ENCODE measurements at regions not wholly inside any gene's neighbourhood (a gene's known extent, or its start where the extent isn't known, plus 50 kb on each side); places are given as distances from the start of the nearest gene placed in this dataset.
"Not testable (repeated sequence)": the region's sequence is repeated elsewhere in the genome, so short reads cannot be mapped to it uniquely, and the experiment has no call there.

DNA sequence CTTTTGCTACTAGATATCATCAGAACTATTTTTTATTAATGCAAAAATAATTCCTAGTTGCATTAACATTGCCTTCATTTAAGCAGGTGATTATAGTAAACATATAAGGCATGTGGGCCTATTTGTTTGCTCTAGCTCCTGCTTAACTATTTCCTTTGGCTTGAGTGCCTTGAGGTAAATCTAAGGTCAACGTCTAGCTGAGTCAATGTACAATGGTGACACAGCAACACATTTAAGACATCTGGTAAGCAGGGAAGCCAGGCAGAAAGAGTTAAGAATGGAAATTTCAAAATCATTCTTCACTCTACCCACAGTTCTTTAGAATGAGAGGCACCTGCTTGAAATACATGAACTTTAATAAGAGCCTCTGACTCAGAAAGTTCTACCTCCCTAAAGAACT, 111.9 kb upstream of the FST start:
- DNase-seq (ENCODE audit: low spot score): no peak

DNA sequence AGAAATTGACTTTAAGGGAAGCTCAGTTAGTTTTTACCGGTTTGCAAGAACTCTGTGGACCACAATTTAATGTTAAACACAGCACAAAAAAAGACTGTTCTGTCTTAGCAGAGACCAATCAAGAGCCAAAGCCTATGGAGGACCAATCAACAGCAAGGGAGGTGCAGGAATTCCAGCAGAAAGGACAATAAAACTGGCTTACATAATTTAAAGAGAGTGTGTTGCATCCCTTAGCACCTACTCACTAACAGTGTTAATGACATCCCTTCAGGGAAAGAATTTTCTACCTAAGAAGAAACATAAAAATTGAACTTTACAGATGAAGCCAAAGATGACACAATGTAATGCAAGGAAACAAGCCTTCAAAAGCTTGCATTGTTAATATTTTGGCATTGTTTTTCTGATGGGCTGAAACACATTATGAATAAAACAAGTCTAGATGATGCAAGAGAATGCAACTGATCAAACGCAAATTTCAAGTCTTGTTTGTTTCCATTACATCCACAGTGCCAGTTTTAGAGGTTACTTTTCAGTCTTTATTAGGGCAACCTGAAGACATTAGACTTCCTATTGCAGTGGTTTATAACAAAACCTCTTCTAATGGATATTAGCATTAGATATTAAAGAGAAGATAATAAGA, 111.3 kb upstream of the FST start:
- no peak for DNase-seq (ENCODE audit: low spot score)

DNA sequence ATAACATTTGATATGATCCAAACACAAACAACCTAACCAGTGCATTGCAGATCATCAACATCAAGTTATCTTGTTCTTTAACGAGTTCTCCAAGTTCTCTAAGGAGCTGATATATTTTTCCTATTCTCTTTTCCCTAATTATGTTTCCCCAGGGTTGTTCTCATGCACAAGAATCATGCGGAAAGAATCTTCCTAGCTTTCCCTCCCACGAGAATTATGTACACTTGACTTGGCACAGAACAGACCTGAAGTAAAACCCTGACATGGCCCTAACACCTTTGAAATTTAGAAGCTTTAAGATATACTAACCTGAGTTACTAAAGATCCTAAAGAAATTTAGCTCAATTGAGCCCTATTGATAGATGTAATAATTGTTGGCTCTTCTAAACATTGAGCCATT, 110.7 kb upstream of the FST start:
- DNase-seq (ENCODE audit: low spot score): no peak

DNA sequence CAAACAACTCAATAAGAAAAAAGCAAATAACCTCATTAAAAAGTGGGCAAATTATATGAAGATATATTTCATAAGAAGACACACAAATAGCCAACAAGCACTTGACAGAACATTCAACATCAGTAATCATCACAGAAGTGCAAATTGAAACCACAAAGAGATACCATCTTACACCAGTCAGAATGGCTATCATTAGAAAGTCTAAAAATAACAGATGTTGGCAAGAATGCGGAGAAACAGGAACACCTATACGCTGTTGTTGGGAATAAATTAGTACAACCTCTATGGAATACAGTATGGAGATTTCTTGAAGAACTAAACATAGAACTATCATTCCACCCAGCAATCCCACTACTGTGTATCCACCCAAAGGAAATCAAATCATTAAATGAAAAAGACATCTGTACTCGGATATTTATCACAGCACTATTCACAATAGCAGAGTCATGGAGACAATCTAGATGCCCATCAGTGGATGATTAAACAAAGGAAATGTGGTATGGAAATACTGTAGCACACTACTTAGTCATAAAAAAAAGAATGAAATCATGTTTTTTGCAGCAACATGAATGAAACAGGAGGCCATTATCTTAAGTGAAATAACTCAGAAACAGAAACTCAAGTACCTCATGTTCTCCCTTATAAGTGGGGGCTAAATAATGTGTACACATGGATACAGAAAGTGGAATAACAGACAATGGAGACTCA, 106.8 kb upstream of the FST start:
- DNase-seq (ENCODE audit: low spot score): no peak

GRCh38 chr5:53376853-53377252, 103.6 kb upstream of the FST start:
- DNase-seq (ENCODE audit: low spot score): no peak

DNA sequence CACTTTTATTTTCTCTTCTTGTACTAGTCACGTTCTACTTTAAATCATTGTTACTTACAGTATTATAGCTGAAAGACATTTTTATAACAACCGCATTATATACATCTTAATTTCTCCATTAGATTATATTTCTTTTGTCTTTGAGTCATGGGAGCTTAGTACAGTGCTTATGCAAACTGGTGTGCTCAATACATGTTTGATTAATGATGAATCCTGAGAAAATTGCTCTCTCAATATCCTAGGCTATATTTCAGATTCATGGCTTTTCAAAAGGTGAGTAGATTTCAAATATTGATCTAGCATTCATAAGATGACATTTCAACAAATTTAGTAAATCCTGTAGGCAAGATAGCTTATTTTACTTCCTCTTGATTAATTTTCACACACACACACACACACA, 102.2 kb upstream of the FST start:
- DNase-seq (ENCODE audit: low spot score): no peak

DNA sequence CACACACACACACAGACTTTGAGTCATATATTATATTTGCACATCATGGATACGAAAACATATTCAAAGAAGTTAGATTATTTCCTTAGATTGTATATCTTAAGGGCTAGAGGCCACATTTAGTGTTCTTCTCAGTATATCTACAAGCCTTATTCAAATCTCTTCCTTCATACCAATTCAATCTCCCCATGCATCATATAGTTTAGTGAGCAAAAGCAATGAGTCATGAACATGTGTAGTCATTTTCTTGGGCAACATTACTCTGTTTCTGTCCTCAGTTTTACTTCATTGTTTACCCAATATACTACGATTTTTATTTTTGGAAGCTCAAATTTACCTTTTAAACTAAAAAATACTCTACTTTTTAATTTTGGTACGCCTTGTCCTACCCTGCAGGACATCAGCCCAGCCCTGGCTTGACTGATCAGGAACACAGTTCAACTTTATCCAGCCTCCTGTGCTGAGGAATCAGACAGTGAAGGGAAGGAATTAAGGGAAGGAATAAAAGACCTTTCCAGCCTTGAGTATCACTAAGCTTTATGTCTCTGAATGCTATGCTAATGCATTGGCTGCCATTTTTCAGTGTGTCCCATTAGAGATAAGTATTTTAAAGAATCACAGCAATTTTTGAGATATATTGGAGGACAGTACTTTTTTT, 101.7 kb upstream of the FST start:
- no peak for DNase-seq (ENCODE audit: low spot score)

- no peak for DNase-seq (ENCODE audit: low spot score)
Observed at GRCh38 chr5:53386341-53386740, 94.1 kb upstream of the FST start.

DNA sequence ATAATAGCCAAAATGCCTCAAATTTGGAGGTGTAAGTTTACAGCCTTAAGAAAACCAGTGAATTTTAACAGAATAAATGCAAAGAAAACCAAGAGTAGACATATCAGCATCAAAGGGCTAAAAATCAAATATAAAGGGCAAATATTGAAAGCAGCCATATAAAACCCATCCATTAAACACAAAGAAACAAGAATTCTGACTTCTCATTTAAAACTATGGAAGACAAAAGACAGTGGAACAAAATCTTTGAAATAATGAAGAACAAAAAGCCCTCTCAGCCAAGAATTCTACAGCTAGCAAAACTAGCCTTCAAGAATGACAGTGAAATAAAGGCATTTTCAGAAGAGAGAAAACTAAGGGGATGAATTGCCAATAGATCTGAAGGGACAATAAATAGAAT, 91.3 kb upstream of the FST start:
- DNase-seq (ENCODE audit: low spot score): no peak

DNA sequence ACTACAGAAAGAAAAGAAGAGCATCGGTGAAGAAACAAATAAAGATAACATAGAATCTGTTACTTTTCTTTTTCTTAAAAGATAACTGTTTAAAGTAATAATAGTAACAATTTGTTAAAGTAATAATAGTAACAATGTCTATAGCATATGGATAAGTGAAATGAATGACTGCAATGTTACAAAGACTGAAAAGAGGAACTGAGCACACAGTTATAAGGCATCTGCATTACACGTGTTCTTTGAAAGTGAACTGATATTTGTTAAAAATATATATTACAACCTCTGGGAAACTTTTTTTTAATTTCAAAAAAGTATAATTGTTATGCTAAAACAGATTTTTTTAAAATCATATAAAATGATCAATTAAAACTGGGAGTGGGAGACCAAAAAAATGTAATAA, 88.4 kb upstream of the FST start:
- no peak for DNase-seq (ENCODE audit: low spot score)

DNA sequence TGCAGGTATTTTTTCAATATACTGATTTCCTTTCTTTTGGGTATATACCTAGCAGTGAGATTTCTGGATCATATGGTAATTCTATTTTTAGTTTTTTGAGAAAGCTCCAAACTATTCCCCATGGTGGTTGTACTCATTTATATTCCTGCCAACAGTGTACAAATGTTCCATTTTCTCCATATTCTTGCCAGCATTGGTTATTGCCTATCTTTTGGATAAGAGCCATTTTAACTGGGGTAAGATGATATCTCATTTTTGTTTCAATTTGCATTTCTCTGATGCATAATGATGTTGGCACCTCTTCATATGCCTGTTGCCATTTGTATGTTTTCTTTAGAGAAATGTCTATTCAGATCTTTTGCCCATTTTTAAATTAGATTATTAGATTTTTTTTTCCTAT, 85.6 kb upstream of the FST start:
- DNase-seq (ENCODE audit: low spot score): no peak

DNA sequence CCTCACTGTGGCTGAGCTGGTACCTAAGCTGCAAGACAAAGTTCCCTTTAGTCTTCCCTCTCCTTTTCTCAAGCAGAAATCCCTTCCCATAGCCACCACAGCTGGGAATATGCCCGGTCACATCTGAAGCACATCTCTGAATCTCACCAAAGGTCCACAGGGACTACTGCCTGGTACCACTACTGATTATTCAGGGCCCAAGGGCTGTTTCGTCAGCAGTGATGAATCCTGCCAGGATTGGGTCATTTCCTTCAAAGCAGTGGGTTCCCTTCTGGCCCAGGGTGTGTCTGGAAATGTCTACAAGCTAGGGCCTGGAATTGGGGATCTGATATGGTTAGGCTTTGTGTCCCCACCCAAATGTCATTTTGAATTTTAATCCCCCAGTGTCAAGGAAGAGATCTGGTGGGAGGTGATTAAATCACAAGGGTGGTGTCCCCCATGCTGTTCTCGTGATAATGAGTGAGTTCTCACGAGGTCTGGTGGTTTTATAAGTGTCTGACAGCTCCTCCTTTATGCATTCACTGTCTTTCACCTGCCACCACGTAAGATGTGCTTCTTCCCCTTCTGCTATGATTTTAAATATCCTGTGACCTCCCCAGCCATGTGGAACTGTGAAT, 83.2 kb upstream of the FST start:
- DNase-seq (ENCODE audit: low spot score): no peak

DNA sequence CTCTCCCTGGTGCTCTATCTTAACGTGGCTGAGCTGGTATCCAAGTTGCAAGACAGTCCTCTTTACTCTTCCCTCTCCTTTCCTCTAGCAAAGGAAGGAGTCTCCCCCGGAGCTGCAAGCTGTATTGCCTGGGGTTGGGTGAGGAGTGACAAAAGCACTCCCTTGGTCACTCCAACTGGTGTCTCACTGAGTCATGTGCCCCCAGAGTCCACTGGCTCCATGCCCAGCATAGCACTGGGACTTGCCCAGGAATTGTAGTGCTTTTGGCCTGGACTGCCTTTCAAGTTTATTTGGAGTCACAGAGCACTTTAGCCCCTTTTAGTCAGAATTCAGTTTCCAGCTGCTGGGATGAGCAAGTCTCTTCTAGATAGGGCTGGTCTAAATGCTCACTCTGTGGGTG, 82.6 kb upstream of the FST start:
- no peak for DNase-seq (ENCODE audit: low spot score)

GRCh38 chr5:53399926-53400697, 80.3 kb upstream of the FST start:
- DNase-seq (ENCODE audit: low spot score): no peak

GRCh38 chr5:53403291-53403690, 77.1 kb upstream of the FST start:
- DNase-seq (ENCODE audit: low spot score): no peak

GRCh38 chr5:53403758-53404157, 76.7 kb upstream of the FST start:
- DNase-seq (ENCODE audit: low spot score): no peak

DNA sequence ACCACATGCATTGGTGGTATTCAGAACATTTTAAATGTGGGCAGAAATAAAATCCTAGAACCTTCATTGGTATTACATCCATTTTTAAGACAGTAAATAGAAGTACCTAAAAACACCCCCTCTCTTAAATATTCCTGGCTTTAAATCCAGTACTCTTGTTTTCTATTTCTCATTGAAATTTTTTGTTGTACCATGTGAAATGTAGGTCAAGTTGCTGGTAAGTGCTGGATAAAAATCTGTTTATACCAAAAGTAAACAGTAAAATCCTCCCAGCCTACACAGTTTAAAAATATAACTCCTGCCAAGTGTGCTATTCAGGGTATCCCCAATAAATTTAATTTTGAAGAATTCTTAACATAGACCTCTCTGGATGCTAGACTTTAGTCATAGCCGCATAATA, 75.0 kb upstream of the FST start:
- DNase-seq (ENCODE audit: low spot score): no peak

GRCh38 chr5:53406630-53407316, 73.7 kb upstream of the FST start:
- no peak for DNase-seq (ENCODE audit: low spot score)

DNA sequence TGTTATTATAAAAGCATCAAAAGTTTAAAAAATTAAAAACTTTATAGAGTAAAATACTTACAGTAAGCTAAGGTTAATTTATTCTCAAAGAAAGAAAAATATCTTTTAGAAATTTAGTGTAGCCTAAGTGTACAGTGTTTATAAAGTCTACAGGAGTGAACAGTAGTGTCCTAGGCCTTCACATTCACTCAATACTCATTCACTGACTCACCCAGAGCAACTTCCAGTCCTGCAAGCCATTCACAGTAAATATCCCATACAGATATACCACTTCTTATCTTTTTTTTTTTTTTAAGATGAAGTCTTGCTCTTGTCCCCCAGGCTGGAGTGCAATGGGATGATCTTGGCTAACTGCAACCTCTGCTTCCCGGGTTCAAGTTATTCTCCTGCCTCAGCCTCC, 73.1 kb upstream of the FST start:
- no peak for DNase-seq (ENCODE audit: low spot score)

- no peak for DNase-seq (ENCODE audit: low spot score)
Observed at GRCh38 chr5:53411388-53411787, 69.0 kb upstream of the FST start.

DNA sequence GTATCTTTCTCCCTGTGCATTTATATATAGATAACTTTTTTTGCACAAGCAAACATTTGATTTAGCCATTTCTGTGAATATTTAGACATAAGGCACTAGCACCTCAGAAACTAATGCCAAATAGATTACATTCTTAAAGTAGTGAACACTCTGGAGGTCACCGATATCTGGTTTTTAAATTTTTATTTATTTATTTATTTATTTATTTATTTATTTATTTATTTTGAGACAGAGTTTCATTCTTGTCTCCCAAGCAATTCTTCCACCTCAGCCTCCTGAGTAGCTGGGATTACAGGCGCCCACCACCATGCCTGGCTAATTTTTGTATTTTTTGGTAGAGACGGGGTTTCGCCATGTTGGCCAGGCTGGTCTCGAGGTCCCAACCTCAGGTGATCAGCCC, 67.9 kb upstream of the FST start:
- not testable (repeated sequence) for DNase-seq (ENCODE audit: low spot score)
